IPS-NIHi7 (cell line): ENCODE measurements at regions not wholly inside any gene's neighbourhood (a gene's known extent, or its start where the extent isn't known, plus 50 kb on each side); places are given as distances from the start of the nearest gene placed in this dataset.

Experiments
- DNase-seq: peaks from one replicate; pipeline ENCODE4 v3.0.0; 2012; ENCODE audit warnings: mixed read lengths; ENCODE audit errors: extremely low spot score

- DNase-seq, result no peak
These were observed 113.3 kb downstream of the ZNF280B start for GRCh38 chr22:22395245-22395644.

DNA sequence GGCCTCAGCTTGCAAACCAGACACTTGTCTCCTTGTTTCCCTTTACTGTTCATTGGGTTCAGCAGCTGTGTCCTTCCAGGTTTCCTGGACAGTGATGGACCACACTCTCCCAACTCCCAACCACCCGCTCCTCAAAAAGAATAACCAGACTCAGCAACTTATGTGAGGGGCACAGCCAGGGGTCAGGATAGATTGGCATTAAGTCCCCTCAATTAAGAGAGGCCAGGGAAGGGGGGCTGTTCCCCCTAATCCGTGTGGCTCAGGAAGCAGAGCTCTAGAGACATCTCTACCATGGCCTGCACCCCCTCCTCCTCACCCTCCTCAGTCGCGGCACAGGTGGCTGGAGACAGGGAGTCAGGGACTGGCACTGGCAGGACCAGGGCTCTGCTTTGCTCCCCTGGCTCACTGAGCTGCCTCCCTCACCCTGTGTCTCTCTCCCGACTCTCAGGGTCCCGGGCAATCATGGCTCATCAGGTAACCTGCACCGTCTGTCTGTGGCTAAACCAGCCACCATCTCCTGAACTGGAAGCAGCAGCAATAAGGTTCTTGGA lies 111.7 kb downstream of the ZNF280B start:
- DNase-seq, result no peak

GRCh38 chr22:22397292-22397870 lies 111.2 kb downstream of the ZNF280B start:
- DNase-seq, result peak; percentile 35

DNA sequence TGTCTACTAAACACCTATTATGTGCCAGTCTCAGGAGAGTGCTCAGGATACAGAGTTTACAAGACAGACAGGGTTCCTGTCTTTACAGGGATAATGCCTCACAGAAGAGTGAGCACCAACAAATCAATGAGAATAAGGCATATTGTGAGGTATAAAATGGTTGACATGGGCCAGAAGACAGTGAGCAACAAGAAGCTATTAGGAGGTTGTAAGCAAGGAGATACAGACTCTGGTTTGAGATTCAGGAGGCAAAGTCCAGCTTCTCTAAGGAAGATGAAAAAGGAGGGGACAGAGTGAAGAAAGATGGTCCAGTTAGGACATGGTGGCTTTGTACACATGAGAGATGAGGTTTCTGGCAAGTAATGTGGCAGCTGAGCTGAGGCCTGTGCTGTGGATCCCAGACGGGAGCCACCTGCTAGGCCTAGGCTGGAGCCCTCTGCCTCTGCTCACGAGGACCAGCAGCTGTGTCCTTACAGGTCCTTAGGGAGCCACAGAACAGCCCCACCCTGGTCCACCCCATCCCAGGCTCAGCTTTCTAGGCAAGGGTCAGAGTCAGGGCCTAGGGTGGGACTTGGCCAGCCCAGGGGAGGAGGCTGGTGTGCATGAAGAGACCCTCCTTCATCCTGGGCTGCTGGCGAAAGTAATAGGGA lies 110.5 kb downstream of the ZNF280B start:
- DNase-seq, result no peak

GRCh38 chr22:22398530-22399327 lies 109.8 kb downstream of the ZNF280B start:
- no peak for DNase-seq

GRCh38 chr22:22400099-22400498 lies 108.4 kb downstream of the ZNF280B start:
- DNase-seq, result no peak

GRCh38 chr22:22400964-22401363 lies 107.6 kb downstream of the ZNF280B start:
- DNase-seq, result no peak

DNA sequence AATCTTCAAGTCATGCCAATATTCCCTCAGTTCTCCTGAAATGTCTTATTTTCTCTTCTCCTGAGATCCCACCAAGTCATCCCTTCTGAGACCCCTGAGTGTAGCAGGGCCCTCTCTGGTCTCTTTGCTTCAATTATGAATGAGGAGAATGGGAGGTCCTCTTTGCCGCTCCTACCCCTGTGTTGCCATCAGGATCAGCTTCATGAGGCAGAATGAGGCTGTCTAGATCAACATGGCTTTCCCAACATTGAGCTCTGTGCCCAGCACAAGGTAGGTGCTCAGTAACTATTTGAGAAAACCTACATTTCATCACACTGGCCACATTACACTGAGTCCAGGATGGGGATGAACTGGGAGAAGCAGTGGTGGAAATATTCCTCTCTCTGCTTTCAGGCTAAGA lies 107.2 kb downstream of the ZNF280B start:
- DNase-seq, result no peak

DNA sequence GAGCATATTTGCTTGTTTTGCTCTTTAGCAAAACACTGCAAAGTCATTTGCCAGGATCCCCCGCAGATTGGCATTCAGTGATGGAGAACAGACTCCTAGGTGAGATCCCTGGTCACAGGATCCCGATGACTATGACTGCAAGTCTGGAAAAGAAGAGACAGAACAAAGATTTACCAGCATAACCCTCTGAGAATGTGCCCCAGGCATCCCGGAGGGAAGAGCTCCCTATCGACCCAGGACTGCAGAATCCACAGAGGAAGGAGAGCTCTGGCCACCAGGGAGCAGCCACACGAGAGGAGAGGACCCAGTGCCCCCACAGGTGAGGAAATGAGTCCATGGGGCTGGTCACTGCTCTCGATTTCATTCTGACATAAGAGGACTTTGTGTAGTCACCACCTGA lies 105.2 kb downstream of the ZNF280B start:
- no peak for DNase-seq

- DNase-seq, result no peak
These were observed 104.8 kb downstream of the ZNF280B start for GRCh38 chr22:22403771-22404170.

GRCh38 chr22:22404598-22405284 lies 103.8 kb downstream of the ZNF280B start:
- DNase-seq, result no peak

GRCh38 chr22:22406445-22407027 lies 102.0 kb downstream of the ZNF280B start:
- no peak for DNase-seq

GRCh38 chr22:22407061-22407460 lies 101.5 kb downstream of the ZNF280B start:
- no peak for DNase-seq

DNA sequence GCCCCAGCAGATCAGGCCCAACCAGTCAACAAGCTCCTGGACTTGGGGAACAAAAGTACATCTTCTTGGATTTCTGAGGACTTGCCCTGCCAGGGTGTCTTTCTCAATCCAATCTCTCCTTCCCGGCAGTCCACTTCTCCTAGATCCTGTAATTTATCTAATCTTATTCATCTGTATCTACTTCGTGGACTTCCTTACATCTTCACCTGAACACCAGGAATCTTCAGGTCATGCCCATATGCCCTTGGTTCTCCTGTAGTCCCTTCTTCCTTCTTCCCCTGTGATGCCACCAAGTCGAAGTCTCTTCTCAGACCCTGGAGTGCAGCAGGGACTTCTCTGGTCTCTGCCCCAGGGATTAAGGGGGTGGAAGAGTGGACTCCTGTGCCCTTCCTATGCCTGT lies 100.3 kb downstream of the ZNF280B start:
- no peak for DNase-seq

DNA sequence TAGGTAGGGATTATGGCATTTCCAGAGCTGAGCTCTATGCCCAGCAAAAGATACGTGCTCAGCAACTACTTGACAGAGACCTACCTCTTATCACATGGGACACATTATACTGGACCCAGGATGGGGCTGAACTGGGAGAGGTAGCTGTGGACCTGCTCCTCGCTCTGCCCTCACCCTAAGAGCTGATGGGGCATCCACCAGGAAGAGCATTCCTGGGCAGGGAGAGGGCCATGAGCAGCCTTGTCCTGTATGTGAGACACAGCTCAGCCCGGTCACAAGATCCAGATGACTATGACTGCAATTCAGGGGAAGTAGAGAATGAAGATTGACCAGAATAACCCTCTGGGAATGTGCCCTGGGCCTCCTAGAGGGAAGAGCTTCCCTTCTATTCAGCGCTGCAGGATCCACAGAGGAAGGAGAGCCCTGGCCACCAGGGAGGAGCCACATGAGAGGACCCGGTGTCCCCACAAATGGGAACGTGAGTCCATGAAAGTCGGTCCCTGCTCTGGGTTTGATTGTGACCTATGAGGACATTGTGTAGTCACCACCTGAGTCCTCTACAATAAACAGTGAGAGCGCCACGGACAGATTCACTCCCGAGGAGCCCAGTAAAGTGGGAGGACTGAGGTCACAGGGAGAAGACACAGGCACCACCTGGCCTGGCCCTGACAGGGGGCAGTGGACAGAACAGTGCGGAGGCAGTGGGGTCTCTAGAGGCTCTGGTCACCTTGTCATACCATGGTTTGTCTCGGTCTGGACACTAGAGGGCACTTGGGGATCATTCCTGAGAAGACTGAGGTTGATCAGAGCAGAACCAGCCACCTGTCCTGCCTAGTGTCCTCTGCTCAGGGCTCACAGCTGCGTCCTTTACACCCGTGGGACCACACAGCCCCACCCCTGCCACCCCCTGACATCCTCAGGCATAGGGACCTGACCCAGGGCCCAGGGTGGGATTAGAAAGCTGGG lies 99.5 kb downstream of the ZNF280B start:
- peak; percentile 76 for DNase-seq

DNA sequence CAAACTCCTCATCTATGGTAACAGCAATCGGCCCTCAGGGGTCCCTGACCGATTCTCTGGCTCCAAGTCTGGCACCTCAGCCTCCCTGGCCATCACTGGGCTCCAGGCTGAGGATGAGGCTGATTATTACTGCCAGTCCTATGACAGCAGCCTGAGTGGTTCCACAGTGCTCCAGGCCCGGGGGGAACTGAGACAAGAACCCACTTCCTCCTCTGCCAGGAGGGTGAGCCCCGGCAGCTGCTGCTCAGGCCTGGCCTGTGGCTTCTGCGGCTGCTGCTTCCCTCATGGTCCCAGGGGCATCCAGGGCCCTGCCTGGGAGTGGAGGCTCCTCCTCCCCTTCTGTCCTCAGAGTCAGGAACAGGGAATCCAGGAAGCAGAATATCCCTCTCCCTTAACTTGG lies 98.4 kb downstream of the ZNF280B start:
- DNase-seq, result no peak

GRCh38 chr22:22410677-22411076 lies 97.9 kb downstream of the ZNF280B start:
- DNase-seq, result no peak

- no peak for DNase-seq
These were observed 94.3 kb downstream of the ZNF280B start for GRCh38 chr22:22414266-22414665.

DNA sequence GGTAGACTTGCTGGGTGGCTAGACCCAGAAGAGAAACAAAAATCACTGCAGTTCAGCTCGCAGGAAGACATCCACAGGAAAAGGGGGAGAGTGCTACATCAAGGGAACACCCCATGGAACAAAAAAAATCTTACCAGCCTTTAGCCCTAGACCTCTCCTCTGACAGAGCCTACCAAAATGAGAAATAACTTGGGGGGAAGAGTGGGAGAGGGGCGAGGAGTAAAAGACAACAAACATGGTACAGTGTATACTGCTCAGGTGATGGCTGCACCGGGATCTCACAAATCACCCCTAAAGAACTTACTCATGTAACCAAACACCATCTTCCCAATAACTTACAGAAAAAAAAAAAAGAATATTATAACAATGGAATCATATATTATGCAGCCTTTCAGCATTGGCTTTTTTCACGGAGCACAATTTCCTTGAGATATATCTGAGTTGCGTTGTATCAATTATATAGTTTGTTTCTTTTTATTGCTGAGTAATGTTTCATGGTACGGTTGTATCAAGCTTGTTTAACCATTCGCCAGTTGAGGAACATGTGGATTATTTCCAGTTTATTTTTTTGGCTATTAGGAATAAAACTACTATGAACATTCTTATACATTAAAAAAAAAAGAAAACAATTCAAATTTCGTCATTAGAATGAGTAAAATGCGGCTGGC lies 90.9 kb downstream of the ZNF280B start:
- no peak for DNase-seq

DNA sequence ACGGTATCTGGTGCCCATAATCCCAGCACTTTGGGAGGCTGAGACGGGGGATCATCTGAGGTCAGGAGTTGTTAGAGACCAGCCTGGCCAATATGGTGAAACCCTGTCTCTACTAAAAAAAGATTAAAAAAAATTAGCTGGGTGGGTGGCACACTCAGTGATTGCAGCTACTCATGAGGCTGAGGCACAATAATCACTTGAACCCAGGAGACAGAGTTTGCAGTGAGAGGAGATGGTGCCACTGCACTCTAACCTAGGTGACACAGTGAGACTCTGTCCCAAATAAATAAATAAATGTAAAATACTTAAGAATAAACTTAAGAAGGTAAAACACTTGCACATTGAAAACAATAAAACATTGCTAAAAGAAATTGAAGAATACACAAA lies 90.4 kb downstream of the ZNF280B start:
- DNase-seq, result no peak
